Middle frontal gyrus (tissue), 1 donor: ENCODE measurements at regions not wholly inside any gene's neighbourhood (a gene's known extent, or its start where the extent isn't known, plus 50 kb on each side); places are given as distances from the start of the nearest gene placed in this dataset.
"Not testable (repeated sequence)": the region's sequence is repeated elsewhere in the genome, so short reads cannot be mapped to it uniquely, and the experiment has no call there.

Source experiments
- DNase-seq: peaks from one replicate; pipeline ENCODE4 v3.0.0-alpha.2; 2015; ENCODE audit warnings: low spot score; ENCODE audit errors: extremely low spot score

DNA sequence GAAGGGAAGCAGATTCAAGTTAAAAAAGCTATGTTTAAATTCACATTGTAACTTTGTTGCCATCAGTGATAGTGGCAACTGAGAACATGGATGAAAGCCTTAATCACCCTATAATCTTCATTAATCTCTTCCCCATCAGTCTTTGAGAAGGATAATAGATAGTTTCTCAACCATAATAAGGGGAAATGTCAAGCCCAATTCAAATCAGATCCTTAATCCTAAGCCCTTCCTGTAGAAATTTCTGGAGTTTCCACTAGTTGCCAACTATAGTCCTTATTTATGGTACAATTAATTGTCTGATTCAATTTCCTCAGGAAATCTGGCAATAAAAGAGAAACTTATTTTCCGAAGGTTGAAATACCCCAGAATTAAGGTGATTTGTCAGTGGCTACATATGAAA, 431.8 kb downstream of the ZWINT start:
- no peak for DNase-seq

DNA sequence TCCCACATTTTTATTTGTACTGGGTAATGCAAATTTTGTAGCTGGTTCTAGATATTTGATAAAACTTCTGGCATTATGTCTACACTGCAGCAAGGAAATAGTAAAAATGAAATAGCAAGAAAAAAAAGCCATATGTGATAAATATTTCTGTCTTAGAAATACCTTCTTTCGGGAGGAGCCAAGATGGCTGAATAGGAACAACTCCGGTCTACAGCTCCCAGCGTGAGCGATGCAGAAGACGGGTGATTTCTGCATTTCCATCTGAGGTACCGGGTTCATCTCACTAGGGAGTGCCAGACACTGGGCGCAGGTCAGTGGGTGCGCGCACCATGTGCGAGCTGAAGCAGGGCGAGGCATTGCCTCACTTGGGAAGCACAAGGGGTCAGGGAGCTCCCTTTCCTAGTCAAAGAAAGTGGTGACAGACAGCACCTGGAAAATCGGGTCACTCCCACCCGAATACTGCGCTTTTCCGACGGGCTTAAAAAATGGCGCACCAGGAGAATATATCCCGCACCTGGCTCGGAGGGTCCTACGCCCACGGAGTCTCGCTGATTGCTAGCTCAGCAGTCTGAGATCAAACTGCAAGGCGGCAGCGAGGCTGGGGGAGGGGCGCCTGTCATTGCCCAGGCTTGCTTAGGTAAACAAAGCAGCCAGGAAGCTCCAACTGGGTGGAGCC, 461.4 kb downstream of the ZWINT start:
- not testable (repeated sequence) for DNase-seq

DNA sequence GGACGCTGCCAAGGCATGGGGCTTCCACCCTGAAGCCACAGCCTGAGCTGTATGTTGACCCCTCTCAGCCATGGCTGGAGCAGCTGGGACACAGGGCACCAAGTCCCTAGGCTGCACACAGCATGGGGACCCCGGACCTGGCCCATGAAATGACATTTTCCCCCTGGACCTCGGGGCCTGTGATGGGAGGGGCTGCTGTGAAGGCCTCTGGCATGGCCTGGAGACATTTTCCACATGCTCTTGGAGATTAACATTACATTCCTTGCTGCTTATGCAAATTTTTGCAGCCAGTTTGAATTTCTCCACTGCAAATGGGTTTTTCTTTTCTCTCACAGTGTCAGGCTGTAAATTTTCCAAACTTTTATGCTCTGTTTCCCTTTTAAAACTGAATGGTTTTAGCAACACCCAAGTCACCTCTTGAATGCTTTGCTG, 463.6 kb downstream of the ZWINT start:
- no peak for DNase-seq

DNA sequence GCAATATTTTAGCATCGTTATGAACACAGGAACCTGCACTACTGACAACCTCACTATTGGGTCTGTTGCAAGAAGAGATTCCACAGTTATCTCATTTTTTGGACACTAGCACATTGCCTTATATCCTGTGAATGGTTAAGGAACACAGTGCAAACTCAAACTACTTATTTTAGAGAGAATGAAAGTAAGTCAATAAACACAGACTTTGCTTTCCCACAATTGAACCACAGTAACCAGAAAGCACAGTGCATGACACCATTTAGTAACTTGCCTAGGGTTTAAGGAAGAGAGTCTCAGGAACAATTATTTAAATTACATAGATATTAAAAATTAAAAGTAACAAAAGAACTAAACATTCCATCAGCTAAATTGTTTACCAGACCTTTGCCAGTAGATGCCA, 468.8 kb downstream of the ZWINT start:
- no peak for DNase-seq

DNA sequence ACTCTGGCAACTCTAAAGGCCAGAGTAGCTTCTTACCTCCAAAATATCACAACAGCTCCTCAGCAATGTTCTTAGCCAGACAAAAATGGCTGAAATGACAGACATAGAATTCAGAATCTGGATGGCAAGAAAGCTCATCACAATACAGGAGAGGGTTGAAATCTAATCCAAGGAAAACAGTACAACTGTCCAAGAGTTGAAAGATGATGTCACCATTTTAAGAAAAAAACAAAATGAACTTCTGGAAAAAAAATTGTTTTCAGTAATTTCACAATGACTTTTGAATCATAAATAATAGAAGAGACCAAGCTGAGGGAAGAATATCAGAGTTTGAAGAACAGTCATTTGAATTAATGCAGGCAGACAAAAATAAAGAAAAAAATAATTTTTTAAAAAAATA, 479.5 kb downstream of the ZWINT start:
- no peak for DNase-seq

DNA sequence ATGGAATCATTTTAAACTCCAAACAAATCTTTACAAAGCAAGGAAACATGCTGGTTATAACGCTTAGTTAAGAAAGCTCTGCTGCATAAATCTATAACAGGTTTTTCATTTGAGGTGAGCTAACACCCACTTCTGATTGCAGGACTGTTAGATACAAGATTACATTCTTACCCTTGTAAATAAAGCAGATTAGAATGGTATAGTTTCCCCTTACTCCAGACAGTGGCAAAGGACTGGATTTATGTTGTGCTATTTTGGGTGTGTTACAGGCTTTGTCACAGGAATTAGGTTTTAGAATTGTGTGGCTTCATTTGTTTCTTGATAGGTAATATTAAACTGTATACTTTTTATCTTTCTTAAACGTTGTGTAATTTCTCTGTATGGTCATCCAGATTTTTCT, 487.6 kb downstream of the ZWINT start:
- no peak for DNase-seq

DNA sequence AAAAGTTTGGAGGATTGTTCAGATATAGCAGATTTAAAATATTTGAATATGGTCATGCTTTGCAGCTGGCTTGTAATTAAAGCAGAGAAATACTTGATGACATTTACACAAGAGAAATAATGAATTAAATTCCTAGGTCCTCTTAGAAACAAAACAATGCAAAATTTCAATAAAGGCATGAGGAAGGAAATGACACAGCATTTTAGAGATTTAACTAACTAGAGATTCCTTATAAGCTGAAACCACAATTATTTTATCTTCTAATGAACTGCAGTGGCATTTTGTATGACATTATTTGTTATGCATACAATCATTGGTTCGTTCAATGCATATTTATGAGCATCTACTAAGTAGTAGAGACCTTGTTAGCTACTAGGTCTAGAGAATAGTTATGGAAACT, 490.9 kb downstream of the ZWINT start:
- no peak for DNase-seq

DNA sequence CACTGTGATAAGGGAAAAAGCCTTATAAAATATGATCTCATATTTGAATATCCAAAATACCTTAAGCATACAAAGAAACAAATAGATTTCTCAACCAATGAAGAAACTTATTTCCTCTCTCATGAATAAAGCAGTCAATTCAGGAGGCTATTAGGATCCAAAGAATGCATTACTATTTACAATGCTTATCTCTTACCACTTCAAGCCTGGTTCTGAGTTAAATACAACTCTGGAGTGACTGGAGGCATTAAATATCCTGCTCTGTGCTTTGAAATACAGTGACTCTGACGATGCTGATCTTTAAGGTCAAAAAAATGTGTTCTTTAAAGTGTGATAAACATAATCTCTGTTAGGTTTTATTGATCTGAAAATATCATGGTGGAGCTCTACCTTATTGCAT, 493.2 kb downstream of the ZWINT start:
- DNase-seq = no peak

DNA sequence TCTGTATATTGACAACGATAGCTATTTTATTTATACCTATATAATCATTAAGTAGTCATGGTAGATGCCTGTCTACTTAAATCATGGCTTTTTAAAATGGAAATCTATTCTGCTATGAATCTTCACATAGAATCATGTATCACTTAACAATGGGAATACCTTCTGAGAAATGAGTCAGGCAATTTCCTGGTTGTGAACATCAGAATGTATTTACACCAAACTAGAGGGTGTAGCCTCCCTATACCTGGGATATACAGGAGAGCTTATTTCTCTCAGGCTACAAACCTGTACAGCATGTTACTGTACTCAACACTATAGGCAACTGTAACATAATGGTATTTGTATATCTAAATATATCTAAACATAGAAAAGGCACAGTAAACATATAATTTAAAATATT, 502.3 kb downstream of the ZWINT start:
- no peak for DNase-seq

DNA sequence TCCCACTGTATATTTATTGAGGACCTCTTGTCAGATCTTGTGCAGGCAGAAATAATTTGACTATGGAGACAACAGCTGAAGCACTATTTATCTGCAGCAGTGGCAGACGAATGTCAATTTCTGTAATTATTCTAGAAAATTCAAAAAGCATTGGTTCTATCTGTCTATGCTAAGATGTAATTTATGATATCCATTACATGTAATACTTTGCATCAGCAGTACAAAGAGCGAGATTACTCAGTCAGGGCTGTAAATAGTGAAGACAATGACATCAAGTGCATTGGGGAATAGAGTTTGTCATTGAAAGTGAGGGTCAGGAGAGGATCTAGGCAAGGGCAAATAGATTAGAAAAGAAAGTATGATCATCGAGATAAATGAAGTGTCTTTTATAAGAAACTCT, 508.2 kb downstream of the ZWINT start:
- DNase-seq = no peak

DNA sequence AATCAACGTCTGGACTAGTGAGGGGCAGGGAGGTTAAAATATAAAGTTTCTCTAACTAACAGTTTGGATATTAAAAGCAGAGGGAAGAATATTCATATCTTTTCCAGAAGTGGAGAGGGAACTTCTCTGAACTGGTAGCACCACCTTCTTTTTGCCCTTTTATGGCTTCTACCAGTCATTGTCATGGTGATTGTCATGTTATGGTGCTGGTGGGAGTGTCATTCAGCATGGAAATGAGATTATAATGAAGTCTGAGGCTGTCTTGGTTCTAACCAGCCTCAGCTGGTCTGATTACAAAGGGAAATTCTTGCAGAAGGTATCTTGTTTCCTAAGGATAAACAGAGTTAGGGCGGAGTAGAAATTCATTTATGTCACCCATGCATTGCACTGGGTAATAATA, 523.8 kb downstream of the ZWINT start:
- no peak for DNase-seq

DNA sequence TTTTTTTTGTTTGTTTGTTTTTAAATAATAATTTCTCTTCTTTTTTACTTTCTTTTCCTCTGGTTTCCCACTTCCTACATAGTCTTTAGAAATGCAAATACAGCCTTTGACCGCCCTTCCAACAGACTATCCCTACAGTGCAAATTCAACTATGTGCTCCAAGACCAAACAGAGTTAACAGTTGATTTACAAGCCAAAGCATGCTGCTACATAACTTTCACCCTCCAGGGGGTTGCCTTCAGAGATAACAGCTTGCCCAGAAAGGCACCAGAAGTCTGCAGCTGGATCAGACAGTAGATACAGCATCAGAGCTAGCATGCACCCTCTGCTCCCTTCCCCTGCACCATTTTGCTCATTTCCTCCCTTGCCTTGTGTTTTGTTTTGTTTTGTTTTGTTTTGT, 539.0 kb downstream of the ZWINT start:
- no peak for DNase-seq

DNA sequence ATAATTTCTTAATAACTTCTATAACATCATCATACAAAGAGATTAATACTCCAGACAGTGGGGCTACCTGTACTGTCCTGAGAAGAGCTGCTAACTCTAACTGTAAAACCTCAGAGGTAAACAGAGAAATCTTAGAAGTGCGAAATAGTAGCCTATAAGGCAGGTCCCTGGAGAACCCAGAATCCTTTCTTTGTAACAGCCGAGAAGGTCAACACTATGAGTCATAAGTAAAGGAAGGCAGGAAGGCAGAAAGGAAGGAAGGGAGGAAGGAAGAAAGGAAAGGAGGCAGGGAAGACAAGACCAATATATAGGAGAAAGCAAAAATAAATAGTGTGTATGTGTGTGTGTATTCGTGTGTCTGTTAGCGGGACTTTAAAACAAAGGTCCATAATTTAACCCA, 540.6 kb downstream of the ZWINT start:
- DNase-seq = no peak

DNA sequence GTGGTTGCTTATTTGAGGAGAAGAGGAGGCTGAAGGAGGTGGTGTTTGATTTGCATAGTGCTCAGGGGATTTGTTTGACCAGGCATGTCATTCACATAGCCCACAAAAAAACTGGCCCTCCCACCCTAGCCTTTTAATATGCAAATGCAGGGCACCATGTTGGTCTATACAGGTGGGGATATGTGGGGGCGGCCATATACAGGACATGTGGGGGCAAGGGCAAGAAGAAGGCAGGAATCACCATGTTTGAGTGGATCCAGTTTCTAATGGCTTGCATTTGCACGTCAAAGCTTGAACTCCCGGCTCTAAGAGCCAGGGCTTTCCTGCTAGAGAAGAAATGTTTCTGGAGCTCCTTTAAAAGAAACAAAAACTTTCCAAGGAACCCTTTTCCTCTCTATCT, 541.0 kb downstream of the ZWINT start:
- DNase-seq = no peak

DNA sequence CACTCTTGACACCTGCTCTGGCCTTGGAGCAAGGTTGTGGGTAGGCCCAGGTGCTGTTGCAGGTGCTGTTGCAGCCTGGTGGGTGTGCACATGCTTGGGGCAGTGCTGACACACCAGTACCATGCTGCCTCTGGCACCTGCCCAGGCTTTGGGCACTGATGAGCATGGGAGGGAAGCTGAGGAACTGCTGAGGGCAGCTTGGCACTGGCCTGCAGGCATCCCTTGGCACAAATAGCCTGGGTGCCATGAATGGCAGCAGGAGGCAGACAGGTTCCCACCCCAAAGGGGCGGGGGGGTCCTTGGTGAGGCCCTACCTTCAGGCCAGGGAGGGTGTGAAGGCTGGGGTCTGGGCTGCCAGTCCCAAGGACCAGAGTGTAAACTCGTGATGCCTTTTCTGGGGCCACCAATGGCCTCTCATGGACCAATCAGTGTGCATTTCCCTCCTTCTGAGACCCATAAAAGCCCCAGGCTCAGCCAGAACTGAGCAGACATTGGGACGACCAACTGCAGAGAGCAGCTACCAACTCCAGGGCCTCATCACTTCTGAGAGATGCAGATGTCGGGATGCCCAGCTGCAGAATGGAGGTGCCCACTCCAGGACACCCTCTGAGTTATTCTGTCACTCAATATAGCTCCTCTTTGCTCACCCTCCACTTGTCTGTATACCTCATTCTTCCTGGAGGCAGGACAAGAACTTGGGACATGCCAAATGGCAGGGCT, 547.4 kb downstream of the ZWINT start:
- no peak for DNase-seq

DNA sequence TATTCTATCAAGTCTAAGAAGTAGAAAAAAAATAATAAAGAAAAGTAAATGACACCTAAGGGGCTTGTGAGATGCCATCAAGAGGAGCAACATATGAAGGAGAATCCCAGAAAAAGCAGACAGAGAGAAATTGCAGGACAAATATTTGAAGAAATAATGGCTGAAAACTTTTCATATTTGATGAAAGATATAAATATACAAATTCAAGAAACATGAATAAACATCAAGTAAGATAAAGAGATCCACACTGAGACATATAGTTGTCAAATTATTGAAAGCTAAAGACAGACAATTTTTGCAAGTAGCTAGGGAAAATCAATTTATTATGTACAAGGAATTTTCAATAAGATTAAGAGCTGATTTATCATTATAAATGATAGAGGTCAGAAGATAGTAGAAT, 558.0 kb downstream of the ZWINT start:
- DNase-seq = no peak

DNA sequence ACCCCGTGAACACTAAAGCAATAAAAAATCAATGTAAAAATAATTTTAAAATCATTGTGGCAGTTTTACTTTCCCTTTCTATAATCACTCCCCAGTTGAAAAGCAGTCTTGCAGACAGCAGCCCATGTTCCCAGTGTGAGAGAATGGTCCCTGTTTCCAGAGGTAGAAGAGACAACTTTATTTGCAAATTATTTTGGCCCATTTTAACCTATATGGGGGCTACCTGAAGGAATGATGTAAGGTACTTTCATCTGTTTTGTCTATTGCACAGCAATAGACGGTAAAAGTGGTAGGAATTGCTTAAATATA, 559.8 kb downstream of the ZWINT start:
- no peak for DNase-seq

DNA sequence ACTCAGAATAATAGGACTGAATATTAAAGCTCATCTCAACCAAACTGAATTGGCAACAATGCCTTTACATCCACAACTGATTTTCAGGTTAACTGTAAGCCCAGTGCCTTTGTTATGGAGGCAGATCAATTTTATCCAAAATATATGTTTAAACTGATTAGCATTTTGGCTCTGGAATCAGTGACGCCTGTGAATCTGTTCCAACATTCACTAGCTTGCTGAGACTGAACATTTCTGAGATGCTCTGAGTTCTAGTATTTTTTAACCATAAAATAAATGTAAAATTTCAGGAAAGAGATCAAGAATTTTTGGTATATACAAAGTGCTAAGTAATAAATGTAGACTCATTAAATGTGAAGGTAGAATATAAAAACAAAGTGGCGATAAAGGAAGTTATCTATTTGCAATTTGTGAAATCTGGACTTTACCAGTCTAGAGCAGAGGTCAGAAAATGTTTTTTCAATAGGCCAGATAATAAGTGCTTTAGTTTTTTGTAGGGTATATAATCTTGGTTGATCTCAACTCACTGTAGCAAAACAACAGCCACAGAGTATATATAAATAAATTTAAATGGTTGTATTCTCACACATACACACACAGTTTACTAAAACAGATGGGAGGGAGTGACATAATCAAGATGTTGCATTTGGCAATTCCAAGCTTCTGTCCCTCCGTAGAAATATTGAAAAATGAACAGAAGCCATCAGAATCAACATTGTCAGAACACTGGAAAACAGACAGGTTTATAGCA, 560.3 kb downstream of the ZWINT start:
- no peak for DNase-seq

DNA sequence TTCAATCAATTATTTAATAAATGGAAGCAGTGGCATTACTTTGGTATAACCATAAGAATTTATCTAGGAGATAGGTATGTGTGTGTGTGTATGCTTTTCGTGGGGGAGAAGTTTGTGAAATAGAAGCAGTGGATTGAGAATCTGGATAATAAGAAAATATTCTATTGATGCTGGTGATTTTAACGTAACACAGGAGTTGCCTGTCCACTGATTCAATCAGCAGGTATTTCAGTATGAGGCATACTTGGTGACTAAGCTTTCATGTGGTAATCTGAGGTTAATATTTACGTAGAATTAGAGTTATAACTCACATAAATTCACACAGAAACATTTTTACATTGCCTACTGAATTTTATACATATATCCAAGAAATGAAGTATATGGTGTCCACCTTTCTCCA, 568.0 kb downstream of the ZWINT start:
- no peak for DNase-seq

DNA sequence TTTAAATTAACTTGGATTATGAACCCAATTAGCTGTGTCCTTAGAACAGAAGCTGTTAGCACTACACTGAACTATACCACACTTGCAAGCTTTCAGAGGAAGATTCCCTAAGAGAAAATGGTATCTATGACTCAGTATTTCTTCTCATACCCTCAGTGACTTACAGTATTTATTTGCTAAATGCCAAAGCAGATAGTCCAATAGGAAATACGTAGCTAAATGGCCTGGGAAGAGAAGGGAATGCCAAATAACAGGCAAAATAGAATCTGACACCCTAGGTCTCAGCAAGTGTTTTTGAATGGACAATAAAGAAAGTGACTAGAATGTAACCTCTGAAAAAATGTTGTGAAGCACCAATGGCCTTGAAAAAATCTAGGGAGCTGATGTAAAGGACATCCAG, 570.8 kb downstream of the ZWINT start:
- not testable (repeated sequence) for DNase-seq

DNA sequence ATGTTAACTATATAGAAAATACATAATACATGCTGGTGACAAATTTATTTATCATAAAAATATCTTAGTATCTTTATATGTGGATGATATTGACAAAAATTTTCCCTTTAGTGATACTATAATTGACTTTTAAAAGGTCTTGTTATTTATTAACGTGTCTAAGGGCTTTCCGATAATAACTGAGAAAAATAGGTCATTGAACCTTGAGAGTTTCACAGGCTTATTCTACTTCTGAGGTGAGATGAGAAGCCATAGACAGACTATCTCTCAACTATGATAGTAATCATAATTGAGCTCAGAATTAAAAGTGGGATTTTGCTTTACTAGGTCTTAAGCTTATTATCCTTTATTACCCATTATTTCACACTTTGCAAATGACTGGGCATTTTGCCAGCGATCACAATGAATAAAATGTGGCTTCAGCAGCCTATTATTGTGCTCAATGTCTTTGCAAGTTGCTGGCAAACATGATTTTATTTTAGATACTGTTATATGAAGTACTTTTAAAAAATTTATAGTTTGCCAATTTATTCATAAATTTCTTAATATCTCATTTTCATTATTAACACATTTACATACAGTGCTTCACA, 574.5 kb downstream of the ZWINT start:
- DNase-seq = no peak

DNA sequence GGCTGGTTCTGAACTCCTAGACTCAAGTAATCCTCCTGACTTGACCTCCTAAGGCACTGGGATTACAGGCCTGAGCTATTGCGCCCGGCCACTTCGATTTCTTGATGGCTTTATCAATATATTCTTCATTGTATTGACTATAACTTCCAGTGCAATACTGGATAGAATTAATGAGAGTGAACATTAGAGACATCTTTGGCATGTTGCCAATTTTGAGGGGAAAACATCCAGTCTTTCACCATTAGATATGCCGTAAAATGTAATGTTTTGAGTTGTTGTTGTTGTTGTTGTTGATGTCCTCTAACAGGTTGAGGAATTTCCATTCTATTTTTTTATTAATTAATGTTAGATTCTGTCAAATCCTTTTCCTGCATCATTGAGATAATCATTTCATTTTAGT, 578.9 kb downstream of the ZWINT start:
- no peak for DNase-seq
